ENCODE measurements at regions not wholly inside any gene's neighbourhood (a gene's known extent, or its start where the extent isn't known, plus 50 kb on each side); places are given as distances from the start of the nearest gene placed in this dataset.

- no peak for DNase-seq
Observed at GRCh38 chr11:116124922-116125714, 620.9 kb upstream of the CADM1 start.

GRCh38 chr11:116123739-116124138, 619.5 kb upstream of the CADM1 start:
- DNase-seq, result no peak

DNA sequence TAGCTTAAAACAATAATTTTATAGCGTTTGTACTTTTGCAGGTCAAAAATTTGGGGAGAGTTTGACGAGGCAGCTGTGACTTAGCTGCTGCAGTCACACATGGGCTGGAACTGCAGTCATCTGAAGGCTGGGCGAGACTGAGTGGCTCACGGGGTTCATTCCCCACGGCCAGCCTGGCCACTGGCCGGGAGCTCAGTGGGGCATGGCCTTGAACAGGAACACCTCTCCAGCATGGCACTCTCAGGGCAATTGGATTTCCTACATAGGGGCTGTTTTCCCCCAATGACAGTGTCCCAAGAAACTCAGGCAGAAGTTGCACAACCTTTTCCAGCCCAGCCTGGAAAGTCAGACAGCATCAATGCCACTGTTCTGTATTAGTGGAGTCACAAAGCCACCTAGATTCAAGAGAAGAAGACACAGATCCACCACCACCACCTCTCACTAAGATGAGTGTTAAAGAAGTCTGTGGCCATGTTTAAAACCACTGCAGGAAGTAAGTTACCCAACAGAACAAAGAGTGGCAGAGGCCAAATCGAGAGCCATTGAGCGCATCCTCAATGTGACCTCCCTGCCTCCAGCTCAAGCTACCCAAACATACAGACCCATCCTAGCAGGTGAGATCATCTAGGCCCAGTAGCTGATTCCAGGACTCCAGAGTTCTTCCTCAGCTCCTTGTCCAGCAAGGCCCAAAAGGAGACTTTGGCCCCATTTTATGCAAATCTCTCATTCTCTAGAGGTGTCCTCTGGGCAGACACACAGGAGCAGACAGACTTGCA, 618.7 kb upstream of the CADM1 start:
- no peak for DNase-seq

- no peak for DNase-seq
Observed at GRCh38 chr11:116119158-116119557, 614.9 kb upstream of the CADM1 start.

DNA sequence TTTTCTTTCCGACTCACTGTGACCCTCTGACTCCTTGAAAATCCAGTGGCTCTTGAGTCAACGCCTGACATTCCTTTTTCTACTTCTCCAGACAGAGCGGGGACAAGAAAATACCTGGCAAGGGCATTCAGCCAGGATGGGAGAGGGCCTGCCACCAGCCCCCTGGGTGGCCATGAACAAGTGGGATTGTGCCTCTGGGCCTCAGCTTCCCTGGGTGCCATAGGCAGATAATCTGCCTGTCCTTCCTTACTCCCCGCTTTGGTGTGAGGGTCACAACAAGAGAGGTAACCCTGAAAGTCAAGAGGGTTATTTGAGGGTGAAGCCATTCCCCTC, 613.9 kb upstream of the CADM1 start:
- DNase-seq, result no peak

- DNase-seq, result no peak
Observed at GRCh38 chr11:116117331-116118137, 613.3 kb upstream of the CADM1 start.

DNA sequence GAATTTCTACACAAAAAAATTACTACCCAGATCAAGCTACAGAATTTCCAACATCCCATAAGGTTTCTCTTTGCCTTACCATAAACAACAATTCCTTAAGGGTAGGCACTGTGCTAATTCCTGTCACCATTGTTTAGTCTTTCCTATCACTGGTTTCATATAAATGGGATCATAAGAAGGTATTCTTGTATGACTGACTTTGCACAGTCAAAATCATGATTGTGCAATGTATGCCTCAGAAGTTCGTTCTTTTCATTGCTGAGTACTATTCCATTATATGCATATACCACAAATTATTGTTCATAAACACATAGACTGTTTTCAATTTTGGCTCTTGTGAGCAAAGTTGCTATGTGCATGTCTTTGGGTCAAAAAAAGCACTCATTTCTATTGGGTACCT, 611.6 kb upstream of the CADM1 start:
- DNase-seq, result no peak

GRCh38 chr11:116114198-116114651, 610.0 kb upstream of the CADM1 start:
- no peak for DNase-seq

- DNase-seq, result no peak
Observed at GRCh38 chr11:116112087-116112935, 608.1 kb upstream of the CADM1 start.

DNA sequence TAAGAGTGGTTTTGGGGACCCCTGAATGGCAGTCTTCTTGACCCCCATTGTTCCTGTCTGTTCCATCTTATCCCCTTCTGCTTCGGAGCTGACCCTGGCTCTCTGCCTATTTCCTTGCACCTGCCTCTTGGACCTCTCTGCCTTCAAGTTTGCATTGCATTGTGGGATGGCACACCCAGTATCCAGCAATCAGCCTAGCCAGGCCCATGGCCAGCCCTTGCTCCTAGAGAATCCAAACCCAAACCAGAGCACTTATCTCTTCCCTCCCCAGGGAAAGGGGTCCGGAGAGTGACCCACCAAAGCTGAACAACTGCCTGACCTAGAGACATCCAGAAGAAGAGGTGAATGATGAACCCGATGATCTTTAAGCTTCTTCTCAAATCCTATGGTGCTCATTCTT, 607.3 kb upstream of the CADM1 start:
- no peak for DNase-seq

- no peak for DNase-seq
Observed at GRCh38 chr11:116110802-116111201, 606.6 kb upstream of the CADM1 start.

- DNase-seq, result no peak
Observed at GRCh38 chr11:116110356-116110755, 606.1 kb upstream of the CADM1 start.

DNA sequence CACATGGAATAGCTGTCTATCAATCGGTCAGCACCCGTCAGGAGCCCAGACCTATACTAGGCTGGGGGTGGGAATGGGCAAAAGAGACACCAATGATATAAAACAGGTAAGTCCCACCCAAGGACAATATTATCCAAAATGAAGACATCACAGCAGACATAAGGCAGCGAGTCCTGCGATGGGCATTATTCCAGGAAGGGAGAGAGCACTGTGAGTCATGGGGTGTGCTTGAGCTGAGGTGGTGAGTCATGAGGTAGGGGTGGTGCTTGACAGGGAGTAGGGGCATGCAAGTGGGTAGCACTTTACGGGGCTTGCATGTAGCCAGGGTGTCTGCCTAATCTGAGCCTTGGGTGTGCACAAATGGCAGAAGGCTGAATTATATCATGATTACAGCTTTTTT, 605.0 kb upstream of the CADM1 start:
- DNase-seq, result no peak

GRCh38 chr11:116108161-116108560, 603.9 kb upstream of the CADM1 start:
- DNase-seq, result no peak

DNA sequence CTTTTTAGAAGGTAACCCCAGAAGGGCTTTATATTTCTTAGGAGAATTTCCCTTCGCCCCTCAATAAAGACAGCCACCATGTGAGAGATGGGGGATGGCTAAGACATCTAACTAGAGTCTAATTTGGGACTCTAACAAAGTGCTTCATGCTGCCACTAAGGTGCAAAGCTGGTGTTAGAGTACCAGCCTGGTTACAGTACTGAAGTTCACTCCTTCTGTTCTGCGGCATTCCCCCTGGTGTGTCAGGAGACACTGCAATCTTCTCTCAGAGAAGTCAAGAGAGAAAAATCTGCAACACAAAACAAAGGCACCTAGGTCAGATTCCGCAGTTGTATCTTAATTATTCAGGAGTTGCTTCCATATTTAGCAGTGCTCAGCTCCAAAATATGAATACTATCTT, 603.0 kb upstream of the CADM1 start:
- no peak for DNase-seq

- no peak for DNase-seq
Observed at GRCh38 chr11:116104498-116105174, 600.4 kb upstream of the CADM1 start.

GRCh38 chr11:116101902-116102301, 597.7 kb upstream of the CADM1 start:
- DNase-seq, result no peak

- DNase-seq, result no peak
Observed at GRCh38 chr11:116100016-116100415, 595.8 kb upstream of the CADM1 start.

DNA sequence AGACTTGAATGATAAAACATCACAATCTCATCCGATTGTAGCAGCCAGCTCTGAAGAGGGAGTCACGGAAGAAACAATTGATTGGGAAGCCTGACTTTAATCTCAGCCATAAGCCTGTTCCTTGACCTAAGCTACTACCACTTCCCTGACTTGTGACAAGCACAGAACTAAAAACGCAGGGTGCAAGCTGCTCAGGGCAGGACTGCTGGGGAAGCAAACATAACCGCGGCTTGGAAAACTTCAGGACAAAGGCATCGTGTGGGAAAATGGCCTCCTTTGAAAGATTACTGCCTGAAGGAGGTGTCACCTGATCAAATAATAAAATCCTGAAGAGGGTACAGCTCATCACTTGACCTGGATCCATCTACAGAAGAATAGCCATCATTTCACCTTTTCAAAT, 595.3 kb upstream of the CADM1 start:
- no peak for DNase-seq

DNA sequence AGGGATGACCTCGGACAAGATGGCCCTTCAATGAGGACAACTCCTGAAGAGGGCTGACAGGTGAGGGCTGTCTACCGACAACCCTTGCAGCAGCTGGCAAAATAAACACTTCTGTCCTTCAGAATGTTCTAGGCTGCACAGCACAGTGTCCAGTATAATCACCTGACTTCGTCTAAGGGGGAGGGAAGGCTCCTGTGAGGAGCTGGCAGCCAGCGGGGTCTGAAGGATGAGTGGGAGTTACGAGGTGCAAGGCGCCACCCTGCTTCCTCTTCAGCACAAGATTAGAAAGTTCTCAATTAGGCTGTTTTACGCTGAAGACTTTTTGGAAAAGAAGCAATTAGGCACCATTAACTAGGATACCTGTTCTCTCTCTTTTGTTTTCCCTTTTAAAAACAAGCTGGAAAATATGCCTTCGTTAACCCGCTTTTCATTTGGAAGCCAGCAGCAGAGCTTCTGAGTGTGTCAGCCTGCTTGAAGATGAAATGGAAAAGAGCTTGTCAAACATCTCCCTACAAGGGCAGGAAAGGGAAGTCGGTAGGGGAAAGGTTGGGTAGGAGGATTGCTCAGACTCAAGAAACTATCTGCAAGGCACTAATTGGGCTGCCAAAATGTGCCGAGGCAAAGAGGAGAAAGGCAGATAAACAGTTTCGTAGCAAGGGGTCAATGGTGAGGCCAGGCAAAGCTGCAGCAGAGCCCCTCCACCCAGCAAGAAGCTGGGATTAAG, 592.2 kb upstream of the CADM1 start:
- DNase-seq, result no peak
